SK-N-MC (cell line): ENCODE measurements at regions not wholly inside any gene's neighbourhood (a gene's known extent, or its start where the extent isn't known, plus 50 kb on each side); places are given as distances from the start of the nearest gene placed in this dataset.

Source experiments
- EZH2 ChIP-seq: fragments of 200-600 bp; sonication (generic); IDR thresholded peaks from one replicate; pipeline ENCODE4 v1.6.1; 2017; ENCODE audit warnings: antibody characterized with exemption
- POLR2AphosphoS5 ChIP-seq: IDR thresholded peaks from 2 replicates; pipeline ENCODE4 v1.6.1; 2012; ENCODE audit warnings: mild to moderate bottlenecking, low read depth, low read length, borderline replicate concordance

GRCh38 chr5:5683174-5683573 is 260.7 kb downstream of the ICE1 start:
- TF ChIP-seq EZH2 (no peak), POLR2AphosphoS5 (no peak)
